Inflammatory macrophage treated with lipopolysaccharide for 4 hours (primary cell): ENCODE measurements at regions not wholly inside any gene's neighbourhood (a gene's known extent, or its start where the extent isn't known, plus 50 kb on each side); places are given as distances from the start of the nearest gene placed in this dataset.

ENCODE experiments used
- DNase-seq: peaks from one replicate; pipeline ENCODE4 v3.0.0-alpha.2; 2020

GRCh38 chr1:170219163-170219562, 73.4 kb downstream of the NTMT2 start:
- DNase-seq: no peak

GRCh38 chr1:170221031-170221430, 75.3 kb downstream of the NTMT2 start:
- DNase-seq: no peak

- DNase-seq: no peak
Observed at GRCh38 chr1:170221495-170221894, 75.7 kb downstream of the NTMT2 start.

GRCh38 chr1:170224469-170224868, 78.7 kb downstream of the NTMT2 start:
- no peak for DNase-seq

DNA sequence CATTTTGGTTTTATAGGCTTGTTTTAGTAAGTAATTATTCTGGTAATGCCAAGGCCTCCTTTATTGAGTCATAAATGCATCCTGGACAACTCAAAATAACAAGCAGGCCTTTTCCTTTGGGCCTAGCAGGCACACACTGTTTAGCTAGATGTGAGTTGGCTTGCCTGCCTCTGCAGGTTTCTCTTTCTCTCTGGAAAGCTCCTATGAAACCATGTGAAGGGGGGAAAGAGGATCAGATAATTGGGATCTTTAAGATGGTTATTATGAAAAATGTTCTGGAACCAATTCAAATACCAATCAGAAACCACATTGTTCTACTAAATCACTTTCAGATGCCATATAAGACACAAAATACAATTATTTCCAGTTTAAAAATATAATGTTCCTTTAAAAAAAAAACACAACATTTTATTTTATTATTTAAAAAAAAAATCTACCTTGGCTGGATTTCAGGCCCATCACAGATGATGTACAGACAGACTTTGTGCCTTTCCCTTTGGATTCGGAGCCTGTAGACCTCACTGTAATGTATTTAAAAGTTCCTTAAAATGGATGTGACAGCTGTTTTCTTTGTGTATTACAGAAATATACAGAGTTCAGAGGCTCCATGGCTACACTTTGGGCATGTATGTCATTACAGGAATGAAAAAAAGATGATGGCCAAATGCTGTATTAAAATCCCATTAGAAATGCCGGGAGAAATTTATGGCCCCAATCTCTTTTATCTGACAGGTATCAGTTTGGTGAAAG, 80.2 kb downstream of the NTMT2 start:
- no peak for DNase-seq

DNA sequence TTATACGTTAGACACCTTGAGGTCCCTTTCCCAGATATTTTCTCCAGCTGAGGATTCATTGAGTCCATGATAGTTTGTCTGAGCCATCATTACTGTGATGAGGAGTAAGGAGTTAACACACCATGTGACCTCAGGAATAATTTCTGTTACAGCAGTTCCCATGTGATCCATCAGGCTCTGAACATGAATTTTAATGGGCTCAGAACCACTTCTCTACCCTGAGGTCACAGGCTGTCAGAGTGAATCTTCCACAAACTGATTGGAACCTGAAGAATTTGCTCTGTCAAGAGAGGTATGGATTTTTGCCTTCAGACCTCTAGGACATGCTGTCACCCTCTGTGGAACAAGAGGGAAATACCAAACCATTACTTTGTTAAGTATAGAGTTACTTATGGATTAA, 81.0 kb downstream of the NTMT2 start:
- DNase-seq: no peak

- DNase-seq: no peak
Observed at GRCh38 chr1:170230323-170230722, 84.6 kb downstream of the NTMT2 start.

- no peak for DNase-seq
Observed at GRCh38 chr1:170231662-170232061, 85.9 kb downstream of the NTMT2 start.

DNA sequence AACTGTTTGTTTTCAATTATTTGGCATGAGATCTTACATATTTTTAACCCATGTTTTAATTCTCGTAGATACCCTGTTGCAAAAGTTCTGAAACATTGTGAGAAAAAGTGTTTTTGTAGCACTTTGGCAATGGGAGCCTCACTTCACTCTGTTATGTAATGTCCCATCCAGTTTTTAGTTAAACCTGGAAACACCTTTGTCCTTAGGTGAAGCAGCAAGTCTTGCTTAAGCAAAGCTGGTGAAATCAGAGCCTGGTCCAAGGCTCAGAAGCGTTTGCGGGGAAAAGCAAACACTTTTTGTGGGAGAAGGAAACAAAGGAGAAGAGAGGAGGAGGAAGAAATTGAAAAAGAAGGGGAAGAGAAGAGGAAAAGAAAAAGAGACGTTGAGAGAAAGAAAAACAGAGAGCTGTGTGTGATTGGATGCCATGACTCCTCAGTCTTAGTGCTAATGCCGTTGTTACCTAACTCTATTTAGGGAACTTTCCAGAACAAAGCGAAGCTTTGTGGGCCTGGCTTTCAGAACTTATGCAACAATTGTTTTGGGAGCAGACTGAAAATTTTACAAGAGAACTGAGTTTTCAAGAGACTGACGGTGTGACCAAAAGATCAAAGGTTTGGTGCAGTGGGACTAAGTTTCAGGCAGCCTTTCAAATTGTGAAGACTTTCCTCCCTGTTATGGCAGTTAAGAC, 93.1 kb downstream of the NTMT2 start:
- DNase-seq: no peak

DNA sequence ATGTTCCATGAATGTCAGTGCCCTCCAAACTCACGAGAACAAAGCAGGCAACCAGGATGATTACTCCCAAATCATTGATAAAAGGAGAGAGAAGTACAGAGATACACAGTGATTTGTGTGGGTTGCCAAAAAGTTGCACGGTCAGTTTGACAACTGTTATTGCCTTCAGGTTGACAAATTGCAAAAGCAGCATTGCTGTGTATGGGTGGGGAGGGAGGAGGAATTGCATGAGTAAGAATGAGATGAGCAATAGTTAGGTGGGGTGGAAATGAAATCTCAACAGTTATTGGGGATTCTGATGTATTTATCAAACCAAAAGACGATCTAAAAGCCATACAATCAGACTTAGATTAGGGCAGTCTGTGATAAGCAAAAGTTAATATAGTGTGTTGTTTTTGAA, 93.7 kb downstream of the NTMT2 start:
- DNase-seq: no peak

- no peak for DNase-seq
Observed at GRCh38 chr1:170240409-170240808, 94.7 kb downstream of the NTMT2 start.

GRCh38 chr1:170241266-170241851, 95.6 kb downstream of the NTMT2 start:
- DNase-seq: no peak

DNA sequence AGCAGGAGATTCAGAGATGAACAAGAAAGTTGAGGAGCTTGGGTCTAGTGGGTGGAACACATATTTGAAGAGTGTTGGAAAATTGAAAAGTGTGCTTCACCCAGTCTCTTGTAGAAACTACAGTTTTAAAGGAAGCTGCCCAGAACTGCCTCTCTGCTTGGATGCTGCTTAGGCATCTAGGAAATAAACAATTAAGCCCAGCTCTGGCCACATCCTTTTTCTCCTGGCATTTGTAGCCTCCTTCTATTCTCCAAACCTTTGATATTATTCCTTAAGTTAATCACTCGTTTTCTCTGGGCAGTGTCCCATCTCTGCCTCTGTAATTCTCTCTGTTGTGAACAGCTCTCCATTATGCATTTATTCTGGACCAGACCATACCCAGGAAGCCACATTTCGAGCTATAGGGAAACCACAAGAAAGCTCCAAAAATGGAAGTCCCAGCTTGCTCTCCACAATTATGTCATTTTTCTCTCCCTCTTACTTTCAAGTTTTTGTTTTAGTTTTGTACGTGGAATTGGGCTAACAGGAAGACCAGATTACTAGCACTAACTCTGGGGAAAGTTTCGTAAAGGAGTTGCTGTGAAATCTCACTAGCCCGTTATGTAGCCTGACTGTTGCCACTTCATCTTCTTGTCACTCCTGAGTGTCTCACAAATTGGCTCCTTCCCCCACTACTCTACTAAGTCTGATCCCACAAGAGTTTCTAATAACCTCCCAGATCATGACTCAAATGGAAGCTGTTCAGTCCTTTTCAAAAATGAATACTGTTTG, 102.2 kb downstream of the NTMT2 start:
- DNase-seq: no peak

- no peak for DNase-seq
Observed at GRCh38 chr1:170250531-170251276, 104.9 kb downstream of the NTMT2 start.

DNA sequence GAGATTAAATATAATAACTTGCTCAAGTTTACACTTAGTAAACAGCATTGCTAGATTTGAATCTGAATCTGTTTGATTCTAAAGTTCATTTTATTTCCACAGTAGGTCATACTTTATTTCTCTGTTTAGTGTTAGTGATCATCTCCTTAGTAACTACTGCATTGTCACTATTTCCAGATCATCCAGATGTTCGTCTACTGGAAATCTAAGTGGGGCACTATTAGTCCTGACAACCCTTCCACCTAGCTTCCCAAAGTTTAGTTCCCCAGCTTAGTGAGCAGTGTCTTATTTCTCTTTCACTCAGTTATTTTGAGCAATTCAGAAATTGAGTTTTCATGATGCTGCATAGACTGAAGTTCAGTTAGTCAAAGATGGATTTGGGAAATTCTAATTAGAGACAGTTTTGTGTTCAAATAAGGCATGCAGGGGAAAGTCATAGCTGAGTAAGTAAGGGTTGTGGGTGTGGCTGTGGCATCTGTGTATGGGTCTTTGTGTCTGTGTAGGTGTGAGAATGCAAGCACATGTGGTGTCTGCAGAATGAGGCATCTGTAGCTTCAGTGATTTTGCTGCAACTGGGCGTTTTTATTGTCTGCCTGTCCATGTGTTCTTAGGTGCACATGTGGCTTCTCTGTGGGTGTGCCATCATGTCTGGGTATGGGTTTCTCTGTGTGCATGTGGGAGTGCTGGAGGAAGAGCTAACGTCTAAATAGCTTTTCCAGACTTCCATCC, 107.3 kb downstream of the NTMT2 start:
- DNase-seq: no peak

DNA sequence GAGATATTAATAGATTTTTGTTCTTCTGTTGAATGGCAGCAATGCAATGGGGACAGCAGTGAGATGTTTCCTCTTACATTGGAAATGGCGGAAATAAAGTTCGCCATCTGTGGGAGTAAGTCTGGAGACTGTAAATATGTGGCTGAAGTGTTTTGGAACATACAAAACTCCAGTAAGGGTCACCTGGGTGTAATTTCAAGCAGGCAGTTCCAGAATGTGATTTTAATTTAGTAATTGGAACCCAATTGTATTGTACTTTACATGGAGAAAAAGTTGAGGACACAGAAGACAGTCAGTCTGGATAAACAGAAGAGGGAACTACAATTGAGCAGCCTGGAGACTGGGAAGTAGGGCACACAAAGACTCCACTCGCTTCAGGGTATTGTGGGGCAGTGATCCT, 108.6 kb downstream of the NTMT2 start:
- no peak for DNase-seq

DNA sequence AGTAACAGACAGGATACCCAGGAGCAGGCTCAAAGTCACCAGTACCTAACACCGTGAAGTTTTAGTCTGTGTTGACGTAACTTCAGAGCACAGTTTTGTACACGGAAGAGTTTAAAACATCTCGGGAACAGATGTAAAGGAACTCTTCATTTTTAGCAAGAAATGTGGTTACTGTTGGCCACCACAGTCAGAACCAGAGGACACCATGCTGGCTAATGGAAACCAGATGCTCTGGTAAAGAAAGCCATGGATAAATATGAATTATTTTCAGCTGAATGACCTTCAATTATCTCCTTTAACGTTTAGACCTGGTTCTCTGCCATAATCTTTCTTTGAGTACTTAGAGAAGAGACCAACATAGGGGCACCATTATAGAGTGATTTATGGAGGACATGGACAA, 115.9 kb downstream of the NTMT2 start:
- no peak for DNase-seq

DNA sequence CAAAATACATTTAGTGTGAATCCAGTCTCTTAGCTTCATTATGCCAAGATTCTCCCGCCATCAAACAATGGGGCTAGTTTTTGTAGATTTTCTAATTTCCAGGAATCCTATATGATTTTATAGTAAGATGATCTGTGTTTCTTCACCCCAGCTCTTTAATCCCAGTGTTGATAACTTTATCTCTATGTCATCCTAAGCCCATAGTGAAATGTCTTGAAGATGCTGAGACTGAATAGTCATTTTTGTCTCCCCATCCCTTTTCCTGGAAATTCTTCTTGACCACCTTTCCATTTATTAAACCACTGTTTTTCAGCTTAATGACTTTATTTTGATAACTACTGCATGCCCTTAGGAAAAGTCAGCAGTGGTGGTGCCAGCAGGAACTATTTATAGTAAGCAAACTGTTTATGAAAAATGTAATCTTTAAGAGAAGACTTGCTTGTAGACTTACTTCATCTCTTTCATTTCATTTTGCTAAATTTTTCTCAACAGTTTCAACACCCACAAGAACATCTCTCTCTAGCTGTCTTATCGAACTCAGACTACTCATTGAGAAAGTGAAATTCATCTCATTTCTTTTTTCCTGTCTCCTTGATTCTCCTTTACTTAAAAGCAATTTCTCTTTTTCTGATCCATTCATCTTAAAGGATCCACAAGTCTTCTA, 116.6 kb downstream of the NTMT2 start:
- DNase-seq: no peak

DNA sequence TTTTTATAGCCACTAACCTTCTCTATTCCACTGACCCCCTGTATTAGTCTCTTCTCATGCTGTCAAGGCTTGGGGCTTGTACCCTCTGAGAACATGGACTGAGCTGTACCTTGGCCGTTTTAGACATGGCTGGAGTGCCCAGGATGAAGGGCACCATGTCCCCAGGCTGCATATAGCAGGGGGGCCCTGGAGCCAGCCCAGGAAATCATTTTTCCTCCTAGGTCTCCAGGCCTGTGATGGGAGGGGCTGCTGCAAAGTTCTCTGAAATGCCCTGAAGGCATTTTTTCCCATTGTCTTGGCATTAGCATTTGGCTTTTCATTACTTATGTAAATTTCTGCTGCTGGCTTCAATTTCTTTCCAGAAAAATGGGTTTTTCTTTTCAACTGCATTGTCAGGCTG, 119.5 kb downstream of the NTMT2 start:
- DNase-seq: no peak

DNA sequence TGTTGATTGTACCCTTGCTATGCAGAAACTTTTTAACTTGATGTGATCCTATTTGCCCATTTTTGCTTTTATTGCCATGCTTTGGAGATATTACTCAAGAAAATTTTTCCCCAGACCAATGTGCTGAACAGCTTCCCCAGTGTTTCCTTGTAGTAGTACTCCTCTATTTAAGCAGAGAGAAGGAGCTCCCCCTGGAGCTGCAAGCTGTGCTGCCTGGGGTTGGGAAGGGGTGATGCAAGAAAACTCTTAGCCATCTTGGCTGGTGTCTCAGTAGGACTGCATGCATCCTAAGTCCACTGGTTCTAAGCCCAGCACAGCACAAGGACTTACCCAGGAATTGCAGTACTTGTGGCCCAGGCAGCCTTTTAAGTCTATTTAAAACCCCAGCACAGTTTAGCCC, 121.6 kb downstream of the NTMT2 start:
- DNase-seq: no peak

- DNase-seq: no peak
Observed at GRCh38 chr1:170271430-170272161, 125.8 kb downstream of the NTMT2 start.
